HK-2 (cell line): ENCODE measurements at regions not wholly inside any gene's neighbourhood (a gene's known extent, or its start where the extent isn't known, plus 50 kb on each side); places are given as distances from the start of the nearest gene placed in this dataset.
"Not testable (repeated sequence)": the region's sequence is repeated elsewhere in the genome, so short reads cannot be mapped to it uniquely, and the experiment has no call there.

Source experiments
- DNase-seq: peaks from one replicate; pipeline ENCODE4 v3.0.0-alpha.2; 2018; ENCODE audit not compliant: unreplicated experiment

DNA sequence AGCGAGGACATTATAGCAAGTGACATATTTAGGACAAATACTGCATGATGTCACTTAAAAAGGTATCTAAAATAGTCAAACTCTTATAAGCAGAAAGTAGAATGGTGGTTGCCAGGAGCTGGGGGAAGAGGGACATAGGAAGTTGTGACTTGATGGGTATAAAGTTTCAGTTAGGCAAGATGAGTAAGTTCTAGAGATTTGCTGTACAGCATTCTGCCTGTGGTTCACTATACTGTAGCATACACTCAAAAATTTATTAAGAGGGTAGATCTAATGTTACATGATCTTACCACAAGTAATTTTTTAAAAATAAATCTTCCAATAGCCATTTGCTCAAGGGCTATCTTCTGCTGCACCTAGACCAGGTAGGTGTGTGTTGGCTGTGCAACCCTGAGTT is 78.1 kb upstream of the NPAS2 start:
- no peak for DNase-seq

DNA sequence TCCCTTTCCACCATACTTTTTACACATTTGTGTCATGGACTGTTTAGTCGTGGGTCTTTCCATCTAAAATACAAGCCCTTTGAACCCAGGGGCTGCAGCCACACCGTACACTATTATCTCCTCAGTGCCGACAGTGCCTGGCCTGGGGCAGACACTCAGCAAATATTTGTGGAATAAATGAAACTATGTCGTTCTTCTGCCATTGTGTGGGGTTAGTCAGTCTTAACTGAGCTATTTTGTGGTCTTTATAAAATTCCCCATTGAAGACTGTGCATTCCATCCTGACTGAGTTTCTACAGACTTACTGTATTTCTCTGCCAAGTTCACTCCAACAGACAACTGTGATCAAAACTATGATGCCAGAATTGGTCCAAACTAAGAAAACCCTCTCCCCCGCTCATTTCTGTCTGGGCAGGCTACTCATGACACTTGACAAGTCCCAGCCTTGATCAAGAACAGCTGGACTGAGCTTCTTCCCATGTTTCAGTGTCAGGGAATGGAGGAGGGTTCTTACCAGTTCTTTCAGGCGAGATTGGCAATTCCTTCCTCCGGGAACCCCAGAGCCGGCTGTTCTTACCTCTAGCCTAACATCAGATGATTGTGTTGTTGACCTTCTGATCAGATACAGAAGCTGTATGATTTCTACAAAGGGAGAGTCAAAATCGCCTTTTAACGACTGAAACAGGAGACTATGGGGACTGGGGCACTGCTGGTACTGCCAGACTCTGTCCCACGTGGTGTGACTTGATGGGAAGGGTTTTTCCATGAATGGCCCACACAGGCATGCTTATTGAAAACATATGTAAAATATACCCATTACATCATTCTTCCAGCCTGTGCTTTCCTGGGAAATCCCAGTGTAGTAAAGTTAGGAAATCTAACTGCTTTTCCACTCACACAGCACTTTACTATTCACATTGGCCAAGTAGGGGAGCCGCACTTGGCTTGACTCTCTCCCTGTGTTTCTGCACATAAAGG is 77.4 kb upstream of the NPAS2 start:
- DNase-seq, result peak; percentile 18

DNA sequence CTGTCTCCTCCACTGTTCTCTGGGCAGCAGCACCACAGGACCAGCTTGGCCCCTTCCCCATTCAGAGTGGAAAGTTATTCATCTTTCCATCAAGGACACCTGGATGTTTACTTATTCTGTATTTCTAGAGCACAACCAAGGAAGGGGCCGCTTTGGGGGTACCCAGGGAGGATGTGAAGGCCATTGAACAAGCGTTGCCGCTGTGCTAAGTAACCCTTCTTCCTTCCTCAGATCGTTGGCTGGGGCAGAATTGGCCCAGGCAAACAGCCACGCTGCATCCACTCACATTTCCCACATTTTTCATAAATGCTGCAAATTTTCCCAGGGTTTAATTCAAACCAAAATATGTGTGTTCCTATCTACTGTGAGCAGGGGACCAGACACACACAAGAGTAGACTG is 76.2 kb upstream of the NPAS2 start:
- DNase-seq, result no peak

DNA sequence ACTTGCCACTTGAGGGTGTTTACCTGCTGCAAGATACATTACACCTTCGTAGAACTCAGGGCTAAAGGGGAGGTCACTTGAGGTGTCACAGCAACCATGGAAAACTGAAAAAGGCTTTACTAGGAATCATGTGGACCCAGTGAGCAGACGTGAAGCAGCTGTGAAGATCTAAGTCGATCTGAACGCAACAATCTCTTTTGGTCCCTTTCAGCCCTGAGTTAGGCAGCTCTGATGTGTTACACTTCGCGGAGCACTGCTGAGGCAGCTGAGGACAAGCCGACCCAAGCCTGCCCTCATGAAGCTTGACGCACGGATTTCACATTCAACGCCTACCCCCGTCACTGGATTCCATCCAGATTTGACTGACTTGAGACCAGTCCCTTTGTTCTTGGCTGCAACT is 75.8 kb upstream of the NPAS2 start:
- DNase-seq, result no peak

DNA sequence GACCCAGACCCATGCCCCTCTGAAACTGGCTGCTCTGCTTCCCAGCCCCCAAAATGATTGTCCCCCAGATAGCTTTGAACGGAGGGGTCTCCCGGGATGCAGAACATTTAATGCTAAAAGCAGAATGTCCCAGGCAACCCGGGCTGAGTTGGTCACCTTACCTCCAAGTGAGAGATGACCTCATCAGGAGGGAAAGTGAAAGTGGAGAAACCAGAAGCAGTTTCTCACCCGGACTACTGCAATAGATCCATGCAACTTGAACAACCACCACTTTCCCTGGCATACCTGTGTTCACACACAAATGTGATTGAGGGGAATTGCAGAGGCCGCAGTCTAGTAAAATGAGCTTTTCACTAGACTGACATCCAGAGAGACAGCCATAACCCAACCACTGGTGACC is 75.3 kb upstream of the NPAS2 start:
- peak; percentile 4 for DNase-seq

DNA sequence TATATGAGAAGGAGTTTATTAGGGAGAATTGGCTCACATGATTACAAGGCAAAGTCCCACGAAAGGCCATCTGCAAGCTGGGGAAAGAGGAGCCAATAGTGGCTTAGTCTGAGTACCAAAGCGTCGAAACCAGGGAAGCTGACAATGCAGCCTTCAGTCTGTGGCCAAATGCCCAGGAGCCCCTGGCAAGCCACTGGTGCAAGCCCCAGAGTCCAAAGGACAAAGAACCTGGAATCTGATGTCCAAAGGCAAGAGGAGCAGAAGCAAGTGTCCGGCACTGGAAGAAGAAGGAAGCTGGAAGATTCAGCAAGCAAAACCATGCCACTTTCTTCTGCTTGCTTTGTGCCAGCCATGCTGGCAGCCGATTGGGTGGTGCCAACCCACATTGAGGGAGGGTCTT is 74.3 kb upstream of the NPAS2 start:
- DNase-seq, result no peak

DNA sequence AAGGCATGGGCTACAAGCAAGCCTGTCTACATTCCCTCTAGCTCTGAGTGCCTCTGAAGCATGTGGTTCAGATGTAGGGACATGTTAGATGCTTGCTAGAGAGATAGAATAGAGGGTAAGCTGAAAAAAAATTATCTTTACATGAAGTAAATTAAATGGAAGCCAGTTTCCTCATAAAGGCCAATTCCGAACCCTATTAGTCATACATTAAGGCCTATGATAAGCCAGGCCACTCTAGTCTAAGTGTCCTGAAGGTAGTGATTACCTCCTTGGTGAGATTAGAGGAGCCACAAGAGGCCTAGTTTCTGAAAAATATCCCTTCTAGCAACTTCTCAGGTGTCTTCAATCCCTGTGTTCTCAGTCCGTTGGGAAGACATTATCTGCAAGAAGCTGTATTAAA is 72.4 kb upstream of the NPAS2 start:
- no peak for DNase-seq

DNA sequence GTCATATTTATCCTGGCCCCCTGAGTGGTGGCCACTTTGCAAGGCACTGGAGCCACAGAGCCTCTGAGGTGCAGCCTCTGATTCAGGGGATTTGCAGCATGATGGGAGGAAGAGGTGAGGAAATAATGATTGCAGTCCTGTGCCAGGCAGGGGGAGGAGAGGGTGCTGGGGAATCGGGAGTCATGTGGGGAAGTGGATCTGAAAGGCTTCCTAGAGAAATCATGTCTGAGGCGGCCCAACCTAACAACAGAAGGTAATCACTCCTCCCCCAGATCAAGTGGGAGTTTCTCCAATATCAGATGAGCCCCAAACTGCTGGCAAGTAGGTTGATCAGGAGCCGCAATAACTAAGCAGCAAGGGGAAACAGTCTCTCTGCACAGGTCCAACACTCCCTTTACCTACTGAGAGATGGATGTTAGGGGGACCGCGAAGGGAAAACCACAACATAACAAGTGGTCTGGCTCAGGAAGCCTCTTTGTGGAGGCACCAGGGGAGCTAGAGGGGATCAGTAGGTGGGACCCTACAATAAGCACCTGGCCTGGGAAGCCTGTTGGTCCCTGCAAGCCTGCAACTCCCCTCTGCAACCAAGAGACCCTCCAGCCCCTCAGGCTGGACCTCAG is 71.8 kb upstream of the NPAS2 start:
- no peak for DNase-seq

DNA sequence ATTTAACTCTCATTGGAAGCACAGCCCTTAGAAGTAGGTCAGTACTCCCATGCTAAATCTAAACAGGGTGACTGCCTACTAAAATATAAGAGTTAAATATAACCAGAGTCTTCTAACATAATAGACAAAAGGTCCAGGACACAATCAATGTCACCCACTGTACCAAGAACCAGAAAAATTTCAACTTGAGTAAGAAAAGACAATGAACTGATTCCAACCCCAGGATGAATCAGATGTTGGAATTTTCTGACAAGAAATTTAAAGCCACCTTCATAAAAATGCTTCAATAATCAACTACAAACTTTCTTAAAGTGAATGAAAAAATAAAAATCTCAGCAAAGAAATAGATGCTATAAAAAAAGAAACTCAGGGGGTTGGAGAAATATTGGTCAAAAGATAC is 71.3 kb upstream of the NPAS2 start:
- no peak for DNase-seq

DNA sequence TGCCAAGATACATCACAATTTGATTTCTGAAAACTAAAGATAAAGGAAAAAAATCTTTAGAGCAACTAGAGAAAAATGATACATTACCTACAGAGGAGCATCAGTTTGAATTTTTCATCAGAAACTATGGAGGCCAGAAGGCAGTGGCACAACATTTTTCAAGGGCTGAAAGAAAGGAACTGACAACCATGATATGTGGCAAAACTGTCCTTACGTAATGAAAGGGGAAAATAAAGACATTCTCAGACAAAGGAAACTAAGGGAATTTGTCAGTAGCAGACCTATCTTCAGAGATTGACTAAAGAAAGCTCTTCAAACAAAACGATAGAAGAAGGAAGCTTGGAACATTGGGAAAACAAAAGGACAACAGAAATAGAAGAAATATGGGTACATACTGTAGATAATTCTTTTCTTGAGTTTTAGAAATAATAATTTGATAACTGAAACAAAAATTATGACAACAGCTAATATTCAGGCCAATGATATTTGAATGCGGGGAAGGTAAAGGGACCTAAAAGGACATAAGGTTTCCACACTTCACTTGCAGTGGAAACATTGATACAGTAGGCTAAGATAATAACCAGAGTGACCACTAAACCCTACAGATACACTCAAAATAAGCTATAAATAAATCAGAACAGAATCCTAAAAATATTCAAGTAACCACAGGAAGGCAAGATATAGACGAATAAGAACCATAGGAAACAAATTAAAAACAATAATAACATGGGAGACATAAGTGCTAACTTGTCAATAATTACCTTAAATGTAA is 70.0 kb upstream of the NPAS2 start:
- no peak for DNase-seq

DNA sequence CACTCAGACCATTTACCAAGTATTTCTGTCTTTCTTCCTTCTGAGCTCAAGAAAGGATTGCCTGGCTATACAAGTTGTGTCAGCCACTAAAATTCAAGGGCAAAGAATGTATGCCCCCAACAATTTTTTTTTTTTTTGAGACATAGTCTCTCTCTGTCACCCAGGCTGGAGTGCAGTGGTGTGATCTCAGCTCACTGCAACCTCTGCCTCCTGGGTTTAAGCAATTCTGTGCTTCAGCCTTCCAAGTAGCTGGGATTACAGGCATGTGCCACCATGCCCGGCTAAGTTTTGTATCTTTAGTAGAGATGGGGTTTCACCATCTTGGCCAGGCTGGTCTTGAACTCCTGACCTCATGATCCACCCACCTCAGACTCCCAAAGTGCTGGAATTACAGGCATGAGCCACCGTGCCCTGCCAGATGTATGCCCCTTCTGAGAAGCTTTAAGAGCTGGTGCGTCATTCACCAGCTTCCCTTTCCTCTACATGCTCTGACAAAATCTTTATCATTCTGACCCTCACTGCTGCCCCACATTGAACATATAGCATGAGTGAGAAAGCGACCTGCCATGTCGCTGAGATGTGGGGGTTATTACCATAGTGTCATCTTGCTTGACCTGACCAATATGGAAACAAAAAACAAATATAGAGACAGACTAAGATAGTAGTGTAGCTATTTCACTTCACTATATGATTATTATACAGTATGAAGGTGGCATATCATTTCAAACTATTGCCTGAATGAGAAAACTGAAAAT is 67.9 kb upstream of the NPAS2 start:
- not testable (repeated sequence) for DNase-seq

DNA sequence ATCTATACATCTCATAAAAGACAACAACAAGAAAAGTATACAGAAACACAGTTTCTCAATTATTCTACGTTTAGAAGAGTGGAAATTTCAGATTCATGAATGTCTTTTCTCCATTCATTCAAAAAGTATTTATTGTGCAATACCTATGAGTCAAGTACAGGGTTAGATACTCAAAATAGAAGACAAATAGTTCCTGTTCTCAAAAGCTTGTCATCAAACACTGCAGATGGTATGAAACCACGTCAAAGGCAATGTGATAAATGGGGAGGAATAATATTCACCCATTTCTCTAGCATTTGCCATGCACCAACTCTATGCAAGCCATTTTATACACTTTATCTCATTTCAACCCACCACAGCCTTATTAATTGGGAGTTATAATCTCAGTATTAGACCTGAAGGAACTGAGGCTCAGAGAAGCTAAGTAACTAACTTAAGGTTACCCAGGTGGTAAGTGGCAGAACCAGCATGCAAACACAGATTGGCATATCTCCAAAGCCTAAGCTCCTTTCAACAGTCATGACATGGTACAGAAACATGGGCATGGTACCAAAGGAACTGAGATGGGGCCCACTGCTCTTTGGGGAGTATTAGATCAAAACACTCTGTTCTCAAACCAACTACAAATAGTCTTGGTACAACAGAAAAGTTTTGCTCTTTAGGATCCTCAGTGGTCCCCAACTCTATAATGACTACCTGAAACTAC is 67.2 kb upstream of the NPAS2 start:
- no peak for DNase-seq

DNA sequence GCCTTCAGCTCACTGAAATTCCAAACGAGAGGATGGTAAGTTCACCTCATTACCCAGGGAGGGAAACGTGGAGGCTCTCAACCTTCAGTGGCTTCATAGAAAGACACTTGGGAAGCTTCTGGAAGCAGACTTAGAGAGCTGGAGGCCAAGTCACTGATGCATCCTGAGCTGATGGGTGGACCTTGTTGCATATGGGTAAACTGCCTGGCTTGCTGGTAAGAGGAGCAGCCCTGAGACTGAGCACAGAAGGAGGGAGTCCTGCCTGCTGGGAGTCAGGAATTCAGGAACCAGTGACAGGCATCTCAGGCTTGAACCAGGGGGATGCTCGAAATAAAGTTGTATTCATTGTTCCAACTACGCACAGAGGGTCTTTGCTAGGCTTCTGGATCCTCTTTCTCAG is 66.5 kb upstream of the NPAS2 start:
- DNase-seq, result no peak

DNA sequence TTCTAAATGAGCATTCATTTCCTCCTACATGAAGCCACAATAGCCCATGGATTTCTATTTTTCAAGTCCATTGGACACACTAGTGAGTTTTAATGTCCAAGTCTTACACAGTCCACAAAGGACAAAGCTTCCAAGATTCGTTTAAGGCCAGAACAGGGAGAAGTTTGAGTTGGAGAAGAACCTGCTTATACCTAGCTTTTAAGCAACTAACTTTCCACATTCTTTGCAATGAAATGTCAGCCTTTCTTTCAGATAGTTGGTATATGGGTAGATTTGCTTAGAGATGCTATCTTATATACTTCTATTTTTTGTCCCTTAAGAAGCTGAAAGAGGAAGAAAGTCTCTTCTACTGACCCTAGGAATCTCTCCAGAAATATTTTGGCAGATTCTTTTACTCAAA is 66.1 kb upstream of the NPAS2 start:
- DNase-seq, result no peak

DNA sequence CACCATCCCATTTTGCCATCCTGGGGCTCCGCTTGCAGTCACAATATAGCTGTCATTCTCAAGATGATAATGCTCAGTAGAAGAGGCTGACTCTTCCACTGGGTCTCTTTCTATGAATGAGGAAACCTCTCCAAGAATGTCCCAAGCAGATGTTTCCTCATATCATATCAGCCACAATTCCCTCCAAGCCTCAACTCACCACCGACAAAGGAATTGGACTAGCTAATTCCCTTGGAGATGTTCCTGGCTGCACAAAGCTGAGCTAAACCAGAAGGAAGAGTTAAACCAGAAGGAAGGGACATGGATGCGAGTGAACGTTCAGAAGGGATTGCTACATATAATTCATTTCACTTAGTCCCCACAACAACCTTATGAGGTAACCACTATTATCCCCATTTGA is 65.0 kb upstream of the NPAS2 start:
- DNase-seq, result no peak

DNA sequence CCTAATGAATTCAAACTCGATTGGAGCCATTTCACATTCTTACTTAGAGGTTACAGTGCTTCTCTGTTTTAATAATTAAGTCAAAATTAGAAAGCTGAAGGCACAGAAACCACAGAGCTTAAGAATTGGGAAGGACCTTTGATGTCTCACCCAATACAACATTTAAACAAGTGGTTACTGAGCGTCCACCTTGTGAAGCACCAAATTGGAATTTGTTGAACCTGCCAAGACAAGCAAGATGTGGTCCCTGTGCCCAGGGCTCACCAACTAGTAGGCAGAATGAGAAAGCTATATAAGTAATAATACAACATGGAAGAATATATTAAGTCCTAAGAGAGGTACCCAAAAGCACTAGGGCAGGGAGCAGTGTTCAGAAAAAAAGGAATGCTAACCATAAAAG is 64.5 kb upstream of the NPAS2 start:
- no peak for DNase-seq

DNA sequence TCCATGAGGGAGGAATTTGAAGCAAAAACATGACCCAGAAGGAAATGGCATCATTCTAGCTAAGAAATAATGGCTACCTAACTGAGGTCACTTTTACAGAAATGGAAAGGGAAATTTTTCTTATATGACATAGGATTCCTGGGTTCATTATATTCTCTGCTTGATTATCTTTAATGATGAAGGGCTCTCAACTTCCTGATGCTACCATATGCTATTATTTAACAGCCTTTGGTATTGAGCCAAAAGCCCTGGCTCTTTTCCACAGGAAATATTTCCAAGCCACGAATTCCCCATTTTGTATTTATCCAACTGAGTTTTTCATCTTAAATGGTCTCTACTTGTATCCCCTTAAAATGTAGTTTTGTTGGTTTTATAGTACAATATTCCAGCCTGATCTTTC is 63.2 kb upstream of the NPAS2 start:
- DNase-seq, result no peak

DNA sequence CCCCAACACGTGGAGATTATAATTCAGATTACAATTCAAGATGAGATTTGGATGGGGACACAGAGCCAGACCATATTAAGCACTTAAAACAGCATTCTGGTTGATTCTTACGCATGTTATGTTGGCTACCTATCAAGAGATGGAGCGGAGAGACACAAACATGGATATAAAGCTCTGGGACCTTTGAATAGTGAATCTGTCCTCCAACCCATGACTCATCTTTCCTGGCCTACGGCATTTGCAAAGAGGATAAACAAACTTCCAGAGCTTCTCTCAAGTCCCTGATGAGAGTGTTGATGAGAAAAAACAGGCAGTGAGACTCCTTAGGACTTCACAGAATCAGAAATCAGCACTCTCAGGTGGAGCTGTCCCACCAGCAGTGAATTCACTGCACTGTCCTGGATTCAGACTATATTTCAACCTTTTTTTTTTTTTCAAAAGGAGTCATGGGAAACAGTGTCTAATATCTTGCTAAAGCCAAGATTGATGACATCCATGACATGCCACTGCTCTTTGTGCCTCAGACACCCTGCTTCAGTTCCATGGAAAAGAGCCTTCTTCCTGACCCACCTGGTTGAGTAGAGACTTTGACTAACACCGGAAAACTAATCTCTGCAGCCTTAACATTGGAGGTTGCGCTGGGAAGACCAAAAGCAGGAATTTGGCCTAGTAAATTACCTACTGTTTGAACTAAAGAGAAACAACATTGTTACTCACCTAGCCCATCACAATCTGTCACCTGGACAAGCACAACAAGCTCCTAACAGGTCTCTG is 62.1 kb upstream of the NPAS2 start:
- DNase-seq, result no peak

DNA sequence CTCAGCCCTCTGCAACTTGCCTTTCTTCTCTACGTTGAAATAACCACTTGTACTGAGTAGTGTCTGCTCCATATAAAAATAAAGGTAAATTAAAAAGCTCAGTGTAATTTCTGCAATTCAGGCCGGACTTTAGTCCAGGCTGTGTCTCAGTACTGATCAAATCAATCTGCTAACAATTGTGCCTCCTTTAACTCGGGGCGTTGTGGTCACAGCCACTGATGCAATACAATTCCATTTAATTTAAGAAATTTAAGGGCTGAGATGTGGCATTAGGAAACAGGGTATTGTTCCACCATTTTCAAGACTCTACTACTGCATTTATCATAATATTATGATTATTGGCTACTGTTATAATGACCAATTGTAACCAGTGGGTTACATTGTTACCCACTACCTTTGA is 60.0 kb upstream of the NPAS2 start:
- no peak for DNase-seq

DNA sequence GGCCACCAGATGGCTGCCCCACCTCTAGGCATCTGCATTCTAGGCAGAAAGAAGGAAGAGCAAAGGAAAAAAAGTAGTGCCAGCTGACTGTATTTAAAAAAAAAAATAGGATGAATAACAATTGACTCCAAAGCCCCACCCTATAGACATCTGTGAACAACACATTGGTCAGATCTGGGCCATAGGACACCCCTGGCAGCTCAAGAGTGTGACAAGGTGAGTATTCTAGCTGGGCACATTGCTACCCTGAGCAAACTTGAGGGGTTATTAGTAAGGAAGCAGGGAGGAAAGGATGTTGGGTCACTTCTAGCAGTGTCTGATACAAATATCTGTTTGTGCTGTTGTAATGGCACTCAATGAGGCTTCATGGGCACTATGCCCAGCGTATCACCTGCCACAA is 58.6 kb upstream of the NPAS2 start:
- no peak for DNase-seq

DNA sequence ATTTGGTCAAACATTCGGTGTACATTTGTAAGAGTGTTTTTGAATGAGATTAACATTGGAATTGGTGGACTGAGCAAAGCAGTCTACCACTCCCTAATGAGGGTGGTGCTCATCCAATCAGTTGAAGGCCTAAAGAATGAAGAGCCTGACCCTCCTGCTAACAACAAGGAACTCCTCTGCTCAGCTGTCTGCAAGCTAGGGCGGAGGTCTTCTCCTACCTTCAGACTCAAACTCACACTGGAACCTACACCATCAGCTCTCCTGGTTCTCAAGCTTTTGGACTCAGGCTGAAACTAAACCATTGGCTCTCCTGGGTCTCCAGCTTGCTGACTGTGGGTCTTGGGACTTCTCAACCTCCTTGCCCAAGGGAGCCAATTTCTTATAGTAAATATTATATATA is 55.5 kb upstream of the NPAS2 start:
- no peak for DNase-seq
